Tibial nerve (tissue), 4 donors: ENCODE measurements at regions not wholly inside any gene's neighbourhood (a gene's known extent, or its start where the extent isn't known, plus 50 kb on each side); places are given as distances from the start of the nearest gene placed in this dataset.

ENCODE experiments used
- CTCF ChIP-seq, 5 experiments: fragments of 200-600 bp in 3 of 5; fragments of 450-650 bp in 2 of 5; sonication (generic) in 3 of 5; IDR thresholded peaks; one replicate each; pipeline ENCODE4 v1.5.1; 2016 to 2019; ENCODE audit warnings: antibody characterized with exemption in 5 of 5, mild to moderate bottlenecking in 3 of 5, moderate library complexity in 2 of 5
- EP300 ChIP-seq, 2 donors: sonication (generic); formaldehyde crosslinking; IDR thresholded peaks; one replicate each; pipeline ENCODE4 v1.6.1; 2017; ENCODE audit warnings: antibody characterized with exemption in 2 of 2, mild to moderate bottlenecking in 1 of 2
- POLR2A ChIP-seq, 2 donors: fragments of 450-650 bp; IDR thresholded peaks; one replicate each; pipeline ENCODE4 v1.6.1; 2017; ENCODE audit warnings: antibody characterized with exemption in 2 of 2, mild to moderate bottlenecking in 2 of 2, moderate library complexity in 2 of 2

GRCh38 chr3:94299716-94300115 is 236.9 kb downstream of the NSUN3 start:
- no peak for TF ChIP-seq CTCF (IDR thresholded peaks at IDR 0.05)
- no peak for TF ChIP-seq POLR2A (IDR thresholded peaks at IDR 0.05)
- no peak for TF ChIP-seq EP300 (IDR thresholded peaks at IDR 0.05)
